Stimulated activated CD8-positive, alpha-beta memory T cell treated with anti-CD3 and anti-CD28 coated beads, Interleukin-4, amount 100 ng/mL, for 1 hour (primary cell): ENCODE measurements at regions not wholly inside any gene's neighbourhood (a gene's known extent, or its start where the extent isn't known, plus 50 kb on each side); places are given as distances from the start of the nearest gene placed in this dataset.

Experiments
- DNase-seq, 2 donors: peaks; one replicate each; pipeline ENCODE4 v3.0.0-alpha.2; 2020; ENCODE audit warnings: low read depth in 2 of 2, low spot score in 1 of 2

DNA sequence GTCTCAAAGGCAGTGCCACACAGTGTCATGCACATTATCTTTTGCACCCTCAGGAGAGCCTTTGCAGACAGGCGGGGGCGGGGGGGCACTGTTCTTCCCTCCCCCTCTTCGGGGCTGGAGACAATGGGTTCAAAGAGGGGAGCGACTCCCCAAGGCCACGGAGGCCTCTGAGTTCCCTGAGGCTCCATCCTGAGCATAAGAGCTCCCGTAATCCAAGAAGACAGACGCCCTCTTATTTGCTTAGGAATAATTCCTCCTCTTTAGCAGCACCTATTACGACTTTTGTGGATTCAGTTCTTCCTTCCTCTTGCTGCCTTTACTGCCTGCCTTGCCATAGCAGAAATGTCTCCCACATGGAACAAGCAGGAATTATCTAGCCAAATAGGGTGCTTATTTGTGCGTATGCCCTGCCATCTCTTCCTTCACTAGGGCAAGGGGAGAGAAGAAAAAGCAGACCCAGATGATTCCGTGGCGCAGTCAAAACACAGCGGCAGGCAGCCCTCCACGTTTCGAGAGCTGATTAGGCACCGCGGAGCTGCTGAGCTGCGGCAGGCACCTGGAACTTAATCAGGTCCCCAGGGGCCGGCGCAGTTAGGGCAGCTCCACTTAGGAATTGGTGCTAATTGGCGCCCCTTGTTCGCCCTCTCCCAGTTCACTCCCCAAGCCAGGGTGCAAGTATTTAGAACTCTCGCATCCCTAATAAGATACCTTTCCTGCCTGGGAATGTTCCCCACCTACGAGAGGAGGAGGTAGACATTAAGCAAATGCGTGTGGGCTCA is 233.4 kb upstream of the MYT1L start:
- no peak for DNase-seq

DNA sequence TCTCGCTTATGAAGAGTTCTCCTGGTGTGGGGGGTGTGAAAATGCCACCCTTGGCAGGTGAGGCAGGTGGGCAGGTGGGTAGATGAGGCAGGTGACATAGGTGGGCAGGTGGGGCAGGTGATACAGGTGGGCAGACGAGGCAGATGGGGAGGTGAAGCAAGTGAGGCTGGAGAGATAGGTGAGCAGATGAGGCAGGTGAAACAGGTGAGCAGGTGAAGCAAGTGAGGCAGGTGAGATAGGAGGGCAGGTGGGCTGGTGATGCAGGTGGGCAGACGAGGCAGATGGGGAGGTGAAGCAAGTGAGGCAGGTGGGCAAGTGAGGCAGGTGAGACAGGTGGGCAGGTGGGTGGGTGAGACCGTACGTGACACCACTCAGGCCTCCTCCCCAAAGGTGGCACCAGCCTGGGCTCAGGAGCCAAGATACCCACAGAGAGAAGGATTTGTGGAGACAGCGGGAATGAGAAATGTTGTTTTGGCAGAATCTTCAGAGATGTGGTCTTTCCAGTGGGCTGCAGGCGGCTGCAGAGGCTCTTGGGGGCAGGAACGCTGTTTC is 232.3 kb upstream of the MYT1L start:
- no peak for DNase-seq

DNA sequence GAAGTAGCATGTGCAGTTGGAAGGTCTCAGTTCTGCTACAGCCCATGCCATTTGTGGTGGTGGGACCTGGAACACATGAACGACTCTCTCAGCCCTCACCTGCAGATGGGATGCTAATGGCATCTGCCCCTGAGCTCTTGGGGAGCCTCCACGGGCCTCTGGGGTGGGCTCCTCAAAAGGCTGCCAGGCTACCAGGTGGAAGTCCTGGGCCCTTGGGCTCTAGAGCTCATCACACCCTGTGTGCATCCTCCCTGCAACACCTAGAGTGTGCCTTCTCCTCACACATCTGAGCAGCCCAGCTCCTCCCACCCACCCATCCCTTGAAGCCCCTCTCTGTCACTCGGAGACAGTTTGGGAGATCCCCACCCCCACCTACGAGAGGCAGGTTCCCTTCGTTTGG is 231.8 kb upstream of the MYT1L start:
- no peak for DNase-seq

DNA sequence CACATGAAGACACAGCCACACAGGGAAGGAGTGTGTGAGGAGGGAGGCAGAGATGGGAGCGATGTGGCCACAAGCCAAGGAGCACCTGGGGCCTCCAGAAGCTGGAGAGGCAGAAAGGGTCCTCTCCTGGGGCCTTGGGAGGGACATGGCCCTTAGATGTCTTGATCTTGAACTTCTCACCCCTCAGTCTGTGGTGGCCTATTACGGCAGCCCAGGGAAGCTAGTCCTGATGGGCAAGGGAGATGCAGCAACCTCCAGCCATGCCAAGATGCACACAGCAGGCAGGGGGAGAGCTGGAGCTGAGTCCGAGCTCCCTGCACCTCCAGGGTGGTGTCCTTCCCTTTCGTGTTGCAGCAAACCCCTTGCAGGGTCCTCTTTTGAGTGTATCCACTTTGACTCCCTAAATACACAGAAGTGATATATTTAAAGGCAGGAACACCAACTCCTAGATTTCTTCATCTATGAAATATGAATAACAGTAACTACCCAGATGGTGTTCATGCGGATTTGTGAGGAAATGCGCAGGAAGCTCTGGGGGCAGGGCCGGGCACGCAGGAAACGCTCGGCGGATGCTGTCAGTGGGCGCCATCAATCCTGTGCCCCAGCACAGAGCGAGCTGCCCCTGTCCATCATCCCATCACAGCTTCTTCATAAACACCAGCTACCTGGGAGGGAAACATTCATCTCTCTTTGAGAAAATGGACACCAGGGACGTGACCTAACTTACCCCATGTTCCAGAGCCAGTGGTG is 230.4 kb upstream of the MYT1L start:
- no peak for DNase-seq

DNA sequence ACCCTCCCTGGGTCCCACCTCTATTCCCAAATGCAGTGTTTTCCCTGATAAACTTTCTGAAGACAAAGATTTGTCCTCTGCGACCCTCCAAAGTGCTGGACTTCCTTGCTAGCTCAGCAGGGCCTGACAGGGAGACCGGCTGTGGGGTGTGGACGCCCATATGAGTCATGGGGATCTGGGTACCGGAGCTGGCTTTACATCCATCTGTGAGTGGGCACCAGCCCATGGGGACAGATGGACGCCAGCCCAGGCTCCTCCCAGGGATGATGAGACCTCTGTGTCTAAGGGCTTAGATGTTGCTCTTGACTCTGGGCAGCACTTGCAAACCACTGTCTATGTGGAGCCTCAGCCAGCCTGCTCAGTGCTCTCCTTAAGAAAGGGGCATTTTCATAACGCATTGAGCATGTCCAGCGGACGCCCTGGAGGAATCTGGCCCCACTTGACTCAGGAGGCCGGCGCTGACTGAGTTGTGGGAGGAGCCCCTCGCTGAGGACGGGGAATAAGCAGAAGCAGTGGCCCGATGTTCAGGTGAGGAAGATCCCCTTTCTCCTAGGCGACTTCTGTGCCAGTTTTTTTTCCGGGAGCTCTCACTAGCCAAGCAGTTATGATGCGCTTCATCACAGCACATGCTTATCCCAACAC is 229.4 kb upstream of the MYT1L start:
- no peak for DNase-seq

DNA sequence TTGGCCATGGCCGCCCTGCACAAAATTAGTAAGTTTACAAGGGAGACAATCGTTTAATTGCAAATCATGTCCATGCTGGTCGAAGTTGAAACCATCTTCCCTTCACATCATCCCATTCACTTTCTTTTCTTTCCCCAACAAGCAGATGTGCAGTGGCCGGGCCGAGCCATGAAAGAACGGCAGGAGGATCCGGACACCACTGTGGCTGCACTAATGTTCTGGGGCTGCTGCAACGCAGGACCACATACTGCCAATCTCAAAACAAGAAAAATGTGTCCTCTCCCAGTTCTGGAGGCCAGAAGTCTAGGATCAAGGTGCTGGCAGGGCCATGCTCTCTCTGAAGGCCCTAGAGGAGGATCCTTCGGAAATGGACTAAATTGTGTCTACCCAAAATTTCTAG is 227.4 kb upstream of the MYT1L start:
- DNase-seq: no peak

DNA sequence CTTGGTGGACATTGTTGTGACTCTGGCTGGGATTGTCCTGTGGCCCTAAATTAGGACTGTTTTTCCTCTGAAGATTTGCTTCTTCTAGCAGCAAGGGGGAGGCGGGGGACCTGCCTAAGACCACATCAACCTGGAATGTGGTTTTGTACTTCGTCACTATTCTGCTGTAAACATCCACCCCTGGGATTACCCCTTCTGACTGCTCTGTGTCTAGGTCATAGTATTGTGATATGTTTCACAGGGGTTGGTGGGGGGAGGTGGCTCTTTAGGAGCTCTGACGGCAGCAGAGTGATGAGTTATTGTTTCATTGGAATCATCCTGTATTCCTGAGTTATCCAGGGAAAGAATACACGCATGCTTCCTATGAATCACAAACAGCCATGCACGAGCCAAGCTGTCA is 226.4 kb upstream of the MYT1L start:
- DNase-seq: no peak

DNA sequence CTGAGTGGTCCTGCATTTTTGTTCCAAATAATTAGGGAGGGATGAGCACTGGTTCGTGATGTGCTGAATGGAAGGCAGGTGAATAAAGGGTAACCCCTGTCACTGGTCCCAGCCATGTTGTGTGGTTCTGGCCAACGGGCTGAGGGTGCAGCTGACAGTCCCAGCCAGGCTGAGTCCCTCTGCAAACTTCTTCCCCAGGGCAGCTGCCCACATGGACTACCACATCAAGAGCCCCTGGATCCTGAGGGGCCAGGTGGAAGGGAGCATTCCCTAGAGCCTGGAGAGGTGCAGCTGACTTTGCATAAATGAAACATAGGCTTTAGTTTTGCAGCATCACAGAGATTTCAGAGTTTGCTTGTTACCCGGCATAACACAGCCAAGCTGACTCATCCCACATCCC is 219.8 kb upstream of the MYT1L start:
- no peak for DNase-seq

DNA sequence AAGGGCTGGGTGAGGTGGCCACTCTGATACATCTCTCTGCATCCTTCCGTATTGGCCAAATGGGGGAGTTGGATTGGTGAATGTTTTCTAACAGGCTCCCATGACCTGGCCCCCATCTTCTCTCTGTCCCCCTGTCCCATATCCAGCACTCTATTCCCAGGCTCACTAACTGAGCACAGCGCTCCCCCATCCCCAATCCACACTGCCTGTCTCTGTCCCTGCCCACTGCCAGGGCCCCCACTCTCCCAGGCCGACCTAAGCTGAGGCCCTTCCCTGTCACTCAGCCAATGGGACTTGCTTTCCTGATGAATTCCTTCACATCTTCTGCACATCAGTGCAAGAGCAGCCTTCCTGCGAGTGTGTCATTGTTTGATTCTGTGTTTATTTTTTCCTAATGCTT is 216.8 kb upstream of the MYT1L start:
- DNase-seq: no peak

DNA sequence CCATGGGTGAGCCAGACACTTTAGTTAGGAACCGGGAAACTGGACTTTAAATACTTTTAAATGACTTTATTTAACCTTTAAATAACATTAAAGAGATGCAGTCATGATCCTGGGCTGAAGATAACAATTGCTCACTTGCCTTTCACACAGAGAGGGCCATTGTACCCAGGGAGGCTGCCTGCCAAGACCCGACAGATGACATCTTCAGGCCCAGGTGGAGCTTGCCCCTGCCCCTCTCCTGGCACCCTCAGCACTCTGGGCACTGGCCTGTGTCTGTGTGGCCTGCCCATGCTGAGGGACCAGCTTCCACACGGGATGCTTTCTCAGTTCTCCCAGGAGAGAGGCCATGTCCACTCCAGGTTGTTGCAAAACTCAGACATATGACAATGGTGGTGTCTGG is 216.4 kb upstream of the MYT1L start:
- no peak for DNase-seq

DNA sequence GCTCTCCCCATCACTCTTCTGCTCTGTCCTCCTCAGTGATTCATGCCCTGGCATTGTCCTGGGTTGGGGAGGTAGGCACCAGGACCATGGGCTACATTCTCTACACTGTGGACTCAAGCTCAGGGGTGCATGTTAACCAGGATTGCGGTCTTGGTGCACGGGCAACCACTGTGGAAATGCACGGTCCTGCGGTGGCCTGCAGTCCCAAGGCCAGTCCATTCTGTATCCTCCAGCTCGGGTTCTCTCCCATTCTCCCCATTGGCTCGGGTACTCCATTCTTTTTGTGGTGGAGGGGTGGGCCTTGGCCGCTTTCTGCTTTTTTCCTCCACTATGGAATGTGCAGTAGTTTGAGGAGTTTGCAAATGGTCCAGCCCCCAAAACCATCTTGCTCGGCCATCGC is 215.0 kb upstream of the MYT1L start:
- no peak for DNase-seq

DNA sequence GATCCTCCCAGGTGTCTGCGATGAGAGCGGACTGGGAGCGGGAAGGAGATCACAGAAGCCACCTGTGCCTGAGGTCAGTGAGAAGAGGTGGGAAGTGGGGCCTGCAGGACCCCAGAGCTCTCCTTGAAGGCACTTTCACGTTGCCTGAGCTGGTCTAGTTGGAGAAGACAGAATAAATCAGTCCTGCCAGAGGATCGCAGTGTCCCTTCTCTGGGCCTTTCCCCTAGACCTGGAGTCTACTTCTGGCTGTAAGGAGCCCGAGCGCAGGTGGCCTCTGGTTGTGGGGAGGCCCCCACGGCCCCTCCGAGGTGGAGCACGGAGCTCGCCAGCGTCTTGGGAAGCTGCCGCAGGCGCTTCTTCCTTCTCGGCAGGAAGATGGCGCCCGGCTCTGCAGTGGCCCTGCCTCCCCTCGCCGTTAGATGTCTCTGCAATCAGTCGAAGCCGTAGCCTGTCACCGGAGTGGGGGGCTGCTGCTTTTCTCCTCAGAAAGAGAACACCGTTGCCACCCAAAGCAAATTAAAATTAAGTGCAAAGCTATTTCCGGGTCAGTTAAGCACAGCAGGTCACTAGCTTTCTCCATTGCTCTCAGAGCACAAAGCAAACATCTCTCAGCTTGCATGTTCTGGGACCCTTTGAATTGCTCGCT is 212.0 kb upstream of the MYT1L start:
- DNase-seq: no peak

DNA sequence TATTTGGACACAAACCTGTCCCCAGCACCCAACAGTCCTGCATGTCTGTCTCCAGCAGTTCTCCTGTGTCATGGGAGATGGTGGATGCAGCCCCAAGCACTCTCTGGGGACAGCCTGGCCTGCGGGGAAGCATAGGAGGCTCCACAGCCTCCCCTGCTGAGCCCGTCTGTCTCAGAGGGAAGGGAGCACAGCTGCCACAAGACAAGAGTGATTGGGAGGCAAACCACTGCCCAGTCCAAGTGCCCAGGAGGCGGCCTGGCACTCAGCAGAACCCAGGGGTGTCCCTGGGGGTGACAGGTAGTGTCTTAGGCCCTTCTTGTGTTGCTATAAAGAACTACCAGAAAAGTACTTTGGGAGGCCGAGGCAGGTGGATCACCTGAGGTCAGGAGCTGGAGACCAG is 211.2 kb upstream of the MYT1L start:
- DNase-seq: no peak

DNA sequence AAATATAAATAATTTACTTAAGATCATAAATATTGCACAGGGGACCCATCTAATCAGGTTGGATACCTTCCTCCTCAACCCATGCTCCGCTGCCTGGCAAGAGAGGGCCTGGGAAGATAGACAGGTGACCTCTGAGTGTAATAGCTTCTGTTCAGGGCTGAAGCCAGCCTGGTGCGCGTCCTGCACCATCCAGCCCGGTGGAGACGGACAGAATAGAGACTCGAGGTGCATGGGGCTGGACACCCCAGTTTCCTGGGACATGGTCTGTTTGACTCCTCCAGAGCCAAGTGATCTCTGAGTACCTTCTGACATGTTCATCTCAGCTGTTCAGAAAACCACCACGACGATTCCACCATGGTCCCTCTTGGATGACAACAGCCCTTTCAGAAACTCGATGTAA is 209.3 kb upstream of the MYT1L start:
- DNase-seq: no peak

DNA sequence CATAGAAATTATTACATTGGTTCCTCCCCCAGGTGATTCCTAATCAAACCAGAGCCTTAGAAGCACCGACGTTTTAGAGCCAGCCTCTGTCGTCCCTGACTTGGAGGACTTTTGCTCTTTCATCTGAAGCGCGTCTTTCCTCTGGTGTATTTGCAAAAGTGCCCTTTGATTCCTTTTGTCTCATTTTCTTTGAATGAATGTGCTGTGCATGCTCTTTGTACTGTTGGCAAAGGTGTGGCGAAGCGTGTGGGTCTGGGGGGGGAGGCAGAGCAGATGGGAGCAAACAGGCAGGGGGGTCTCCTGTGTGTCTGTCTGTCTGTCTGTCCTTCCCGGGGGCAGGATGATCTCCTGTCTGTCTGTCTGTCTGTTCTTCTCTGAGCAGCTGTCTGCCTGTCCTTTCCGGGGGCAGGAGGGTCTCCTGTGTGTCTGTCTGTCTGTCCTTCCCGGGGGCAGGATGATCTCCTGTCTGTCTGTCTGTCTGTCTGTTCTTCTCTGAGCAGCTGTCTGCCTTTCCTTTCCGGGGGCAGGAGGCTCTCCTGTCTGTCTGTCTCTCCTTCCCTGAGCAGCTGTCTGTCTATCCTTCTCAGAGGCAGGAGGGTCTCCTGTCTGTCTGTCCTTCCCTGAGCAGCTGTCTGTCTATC is 205.5 kb upstream of the MYT1L start:
- no peak for DNase-seq

DNA sequence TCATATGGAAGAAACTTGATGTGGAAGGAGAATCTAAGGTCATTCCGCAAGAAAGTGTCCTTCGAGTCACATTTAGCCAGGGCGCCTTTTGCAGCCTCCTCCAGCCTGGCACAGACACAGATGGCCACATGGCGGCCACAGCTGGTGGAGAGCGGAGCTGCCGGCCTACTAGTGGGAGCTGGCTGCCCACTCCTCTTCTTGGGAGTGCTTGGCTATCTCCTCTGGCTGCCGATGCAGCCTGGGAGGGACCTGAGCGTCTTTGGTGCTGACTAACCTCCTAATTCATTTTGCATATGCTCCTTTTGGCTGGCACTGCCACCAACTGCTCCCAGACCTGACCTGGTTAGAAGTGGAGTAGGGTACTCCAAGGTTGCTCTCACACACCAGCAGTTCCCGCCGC is 199.3 kb upstream of the MYT1L start:
- no peak for DNase-seq

DNA sequence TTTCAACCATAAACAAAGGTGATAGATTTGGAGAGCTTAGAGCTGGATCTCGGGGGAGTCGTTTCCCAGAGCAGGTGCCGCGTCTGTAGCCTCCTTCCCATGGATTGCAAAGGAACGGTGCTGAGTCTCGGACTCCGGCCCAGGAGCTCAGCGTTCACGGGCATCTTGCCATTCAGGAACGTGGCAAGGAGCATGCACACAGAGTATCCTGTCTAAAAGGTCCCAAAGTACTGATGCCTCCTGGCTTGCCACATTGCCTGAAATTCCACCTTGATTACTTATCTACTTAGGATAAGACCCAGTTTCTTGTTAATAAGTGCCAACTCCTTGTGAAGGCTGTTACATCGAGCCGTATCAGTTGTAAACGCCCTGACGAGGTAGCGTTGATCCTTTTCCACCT is 197.8 kb upstream of the MYT1L start:
- DNase-seq: no peak

DNA sequence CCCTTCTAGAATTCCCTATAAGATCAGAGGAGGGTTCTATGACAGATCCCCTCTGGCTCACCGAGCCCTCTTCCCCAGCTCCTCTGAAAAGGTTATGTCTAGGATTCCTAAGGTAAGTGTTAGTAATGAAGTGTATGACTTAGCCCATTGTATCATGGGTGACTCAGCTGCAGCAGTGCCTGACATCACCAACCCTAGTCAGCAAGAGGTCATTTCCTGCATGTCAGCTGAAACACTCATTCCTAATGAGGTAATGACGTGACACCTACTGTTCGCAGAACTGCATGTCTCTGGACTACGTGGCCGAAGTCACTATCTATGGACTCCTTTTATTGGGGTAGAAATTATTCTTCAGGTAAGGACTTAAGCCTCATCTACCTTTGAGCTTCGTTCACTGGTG is 196.1 kb upstream of the MYT1L start:
- DNase-seq: no peak

DNA sequence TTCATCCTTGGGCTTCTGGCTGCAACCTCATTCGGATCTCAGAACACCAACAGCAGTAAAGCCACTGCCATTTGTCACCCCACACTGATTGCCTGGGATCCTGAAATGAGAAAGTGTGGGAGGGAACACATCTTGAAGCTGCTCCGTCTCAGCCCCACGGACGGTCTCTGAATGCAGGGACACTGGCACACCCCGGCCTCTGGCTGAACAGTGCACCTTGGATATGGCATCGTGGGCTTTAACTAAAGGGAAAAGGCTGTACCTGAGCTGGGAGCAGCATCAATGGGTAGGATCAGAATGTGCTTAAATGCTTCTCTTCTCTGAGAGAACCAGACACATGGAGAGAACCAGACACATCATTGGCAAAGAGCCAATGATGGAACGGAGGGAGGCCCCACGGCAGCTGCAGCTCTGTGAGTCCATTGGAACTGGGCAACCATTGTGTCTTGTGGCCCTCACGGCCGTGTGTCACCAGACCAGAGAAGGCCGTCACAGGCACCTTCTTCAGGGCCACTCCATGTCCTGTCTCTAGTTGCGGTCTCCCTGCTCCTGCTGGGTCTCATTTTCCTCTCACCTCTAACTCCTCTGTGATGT is 193.4 kb upstream of the MYT1L start:
- no peak for DNase-seq

DNA sequence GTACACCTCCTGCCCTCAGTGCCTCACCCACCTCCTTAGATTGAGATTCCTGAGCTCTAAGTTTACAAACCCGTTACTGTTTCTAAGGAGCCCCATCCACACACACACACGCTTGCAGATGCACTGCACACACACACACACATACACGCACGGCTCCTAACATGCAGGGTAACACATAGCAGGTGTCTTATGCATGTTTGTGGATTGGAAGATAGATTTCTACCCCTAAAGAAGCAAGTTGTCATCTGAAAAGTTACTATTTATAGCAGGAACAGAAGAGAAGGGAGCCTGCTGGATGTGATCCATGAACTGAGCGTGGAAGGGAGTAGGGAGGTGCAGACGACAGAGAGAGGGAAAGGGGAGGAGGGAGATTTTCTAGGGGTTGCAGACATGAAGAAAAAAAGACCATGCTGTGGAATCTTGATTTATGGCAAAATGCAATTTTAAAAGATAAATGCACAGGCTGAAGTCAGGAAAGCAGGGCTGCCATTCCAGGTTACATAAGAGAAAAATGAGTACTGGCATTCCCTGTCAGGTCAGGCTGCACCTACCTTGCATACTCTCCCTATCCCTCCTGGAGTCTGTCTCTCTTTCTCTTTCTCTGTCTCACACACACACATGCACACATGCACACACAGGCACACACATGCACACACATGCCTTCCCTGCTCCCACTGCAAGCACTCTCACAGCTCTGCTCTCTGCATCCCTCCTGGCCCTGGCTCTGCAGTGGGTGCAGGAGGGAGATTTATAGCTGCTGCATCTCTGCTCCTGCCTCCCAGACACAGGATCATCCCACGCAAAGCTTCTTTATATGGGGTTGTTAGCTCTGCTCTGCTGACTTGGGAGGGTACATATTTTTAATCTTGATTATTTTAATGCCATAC is 192.6 kb upstream of the MYT1L start:
- DNase-seq: no peak
